H1 (cell line): ENCODE measurements at regions not wholly inside any gene's neighbourhood (a gene's known extent, or its start where the extent isn't known, plus 50 kb on each side); places are given as distances from the start of the nearest gene placed in this dataset.

ENCODE experiments used
- CTCF ChIA-PET: fragments of 300-600 bp; sonication (Branson Sonifier 250); formaldehyde crosslinking; loops from one replicate; lab custom pipeline; 2021; ENCODE audit not compliant: partially characterized antibody; lab: Charles Lee
- POLR2A ChIA-PET: fragments of 300-600 bp; sonication (Branson Sonifier 250); formaldehyde crosslinking; loops from one replicate; lab custom pipeline; 2021; ENCODE audit warnings: inconsistent platforms; ENCODE audit not compliant: partially characterized antibody; lab: Charles Lee
- DNase-seq, 2 experiments: peaks; one replicate each; pipeline versions ENCODE4 v3.0.0 to v3.0.0-alpha.2; 2010 to 2022; ENCODE audit warnings: low spot score in 2 of 2, low read depth in 1 of 2, mixed read lengths in 1 of 2
- FAIRE-seq: peaks from 2 replicates; lab custom pipeline; 2011; peaks lifted over from hg19 to GRCh38; lab: Jason Lieb, UNC
- H2AFZ ChIP-seq: 2 replicates; pipeline ENCODE4 v1.8.1; 2012; ENCODE audit warnings: low read length, inconsistent platforms
- H2AK5ac ChIP-seq: 2 replicates; pipeline ENCODE4 v1.6.1; 2013; ENCODE audit warnings: low read depth, low read length
- H2BK120ac ChIP-seq: replicated peaks from 2 replicates; pipeline ENCODE3; 2013; ENCODE audit warnings: low read depth, low read length, inconsistent platforms
- H2BK12ac ChIP-seq: 2 replicates; pipeline ENCODE4 v1.6.1; 2013; ENCODE audit warnings: low read depth, low read length
- H2BK15ac ChIP-seq: 2 replicates; pipeline ENCODE4 v1.6.1; 2013; ENCODE audit warnings: low read length
- H2BK20ac ChIP-seq: 2 replicates; pipeline ENCODE4 v1.6.1; 2013; ENCODE audit warnings: low read length
- H2BK5ac ChIP-seq: 2 replicates; pipeline ENCODE4 v1.6.1; 2013; ENCODE audit warnings: low read depth, low read length
- H3K14ac ChIP-seq: 2 replicates; pipeline ENCODE4 v1.6.1; 2013; ENCODE audit warnings: inconsistent platforms; ENCODE audit not compliant: insufficient read length
- H3K18ac ChIP-seq: 2 replicates; pipeline ENCODE4 v1.6.1; 2013; ENCODE audit warnings: low read length; ENCODE audit errors: extremely low read depth
- H3K23ac ChIP-seq: 2 replicates; pipeline ENCODE4 v1.6.1; 2013; ENCODE audit warnings: inconsistent platforms; ENCODE audit not compliant: insufficient read length
- H3K23me2 ChIP-seq: 2 replicates; pipeline ENCODE4 v1.6.1; 2013; ENCODE audit warnings: low read depth, low read length
- H3K27ac ChIP-seq: 2 replicates; pipeline ENCODE4 v1.6.1; 2011; ENCODE audit warnings: low read depth, low read length, inconsistent platforms
- H3K27me3 ChIP-seq, 4 experiments: replicated peaks in 1 of 4; 1 replicate in 1 of 4; 2 replicates in 3 of 4; pipeline versions ENCODE4 v1.6.1 to v1.8.1; 2011 to 2013; ENCODE audit warnings: low read length in 3 of 4, mild to moderate bottlenecking in 3 of 4, inconsistent platforms in 2 of 4, mixed read lengths in 2 of 4, moderate library complexity in 1 of 4; ENCODE audit not compliant: control insufficient read depth in 3 of 4, insufficient read depth in 3 of 4; ENCODE audit errors: extremely low read depth in 1 of 4
- H3K36me3 ChIP-seq, 4 experiments: 2 replicates each; pipeline versions ENCODE4 v1.6.1 to v1.8.1; 2011 to 2013; ENCODE audit warnings: mild to moderate bottlenecking in 4 of 4, low read length in 3 of 4, moderate library complexity in 2 of 4, control low read depth in 1 of 4, inconsistent platforms in 1 of 4; ENCODE audit not compliant: insufficient read depth in 4 of 4, control insufficient read depth in 2 of 4
- H3K4ac ChIP-seq: replicated peaks from 2 replicates; pipeline ENCODE3; 2013; ENCODE audit warnings: low read length, low read depth, mixed read lengths, inconsistent platforms; ENCODE audit not compliant: insufficient read length
- H3K4me1 ChIP-seq, 4 experiments: replicated peaks in 1 of 4; 1 replicate in 1 of 4; 2 replicates in 3 of 4; pipeline versions ENCODE4 v1.6.1 to v1.8.1; 2011 to 2013; ENCODE audit warnings: low read length in 3 of 4, inconsistent platforms in 2 of 4, mixed read lengths in 1 of 4; ENCODE audit not compliant: insufficient read depth in 4 of 4, control insufficient read depth in 3 of 4
- H3K4me2 ChIP-seq, 2 experiments: 2 replicates each; pipeline versions ENCODE4 v1.6.1 to v1.8.1; 2011 to 2013; ENCODE audit warnings: low read depth in 2 of 2, low read length in 2 of 2, control low read depth in 1 of 2, inconsistent platforms in 1 of 2, mild to moderate bottlenecking in 1 of 2; ENCODE audit not compliant: insufficient read depth in 1 of 2
- H3K4me3 ChIP-seq, 4 experiments: fragments of 200-600, 300-600 bp in 1 of 4; sonication (generic), shearing (Covaris generic), sonication (Bioruptor Twin) in 1 of 4; 2 replicates each; pipeline versions ENCODE4 v1.5.1 to v1.8.1; 2011 to 2016; ENCODE audit warnings: low read length in 4 of 4, low read depth in 3 of 4, control low read depth in 2 of 4, inconsistent platforms in 2 of 4, mild to moderate bottlenecking in 2 of 4, mixed read lengths in 1 of 4, moderate library complexity in 1 of 4; ENCODE audit not compliant: insufficient read depth in 2 of 4; ENCODE audit errors: extremely low read depth in 1 of 4
- H3K56ac ChIP-seq: replicated peaks from 2 replicates; pipeline ENCODE3; 2013; ENCODE audit warnings: low read depth, mild to moderate bottlenecking, mixed read lengths, low read length, inconsistent platforms; ENCODE audit not compliant: insufficient read length
- H3K79me1 ChIP-seq: 2 replicates; pipeline ENCODE4 v1.6.1; 2013; ENCODE audit warnings: low read depth, low read length, control low read depth
- H3K79me2 ChIP-seq, 2 experiments: 2 replicates each; pipeline versions ENCODE4 v1.6.1 to v1.8.1; 2012 to 2013; ENCODE audit warnings: low read length in 2 of 2, mild to moderate bottlenecking in 2 of 2, inconsistent platforms in 1 of 2; ENCODE audit not compliant: insufficient read depth in 2 of 2, control insufficient read depth in 1 of 2
- H3K9ac ChIP-seq, 4 experiments: replicated peaks in 1 of 4; 1 replicate in 1 of 4; 2 replicates in 3 of 4; pipeline versions ENCODE4 v1.6.1 to v1.8.1; 2011 to 2013; ENCODE audit warnings: low read depth in 3 of 4, low read length in 3 of 4, control low read depth in 2 of 4, mild to moderate bottlenecking in 2 of 4, moderate library complexity in 2 of 4, inconsistent platforms in 1 of 4; ENCODE audit errors: extremely low read depth in 1 of 4
- H3K9me3 ChIP-seq, 2 experiments: 2 replicates each; pipeline versions ENCODE4 v1.6.1 to v1.8.1; 2012 to 2013; ENCODE audit warnings: mild to moderate bottlenecking in 2 of 2, moderate library complexity in 2 of 2, control low read depth in 1 of 2, inconsistent platforms in 1 of 2, low read depth in 1 of 2, low read length in 1 of 2, mixed read lengths in 1 of 2; ENCODE audit not compliant: insufficient read depth in 2 of 2
- H4K20me1 ChIP-seq, 2 experiments: replicated peaks in 1 of 2; 2 replicates each; pipeline versions ENCODE3 to v1.8.1; 2011 to 2013; ENCODE audit warnings: inconsistent platforms in 2 of 2, low read length in 2 of 2, mild to moderate bottlenecking in 1 of 2; ENCODE audit not compliant: insufficient read depth in 2 of 2, control insufficient read depth in 1 of 2
- H4K5ac ChIP-seq: 2 replicates; pipeline ENCODE4 v1.6.1; 2013; ENCODE audit warnings: low read length, low read depth, mixed read lengths, inconsistent platforms; ENCODE audit not compliant: insufficient read length
- H4K8ac ChIP-seq: 2 replicates; pipeline ENCODE4 v1.8.0; 2013; ENCODE audit warnings: mild to moderate bottlenecking, moderate library complexity, low read length, inconsistent platforms; ENCODE audit not compliant: insufficient read depth; ENCODE audit errors: extremely low read depth
- H4K91ac ChIP-seq: replicated peaks from 2 replicates; pipeline ENCODE3; 2013; ENCODE audit warnings: low read length, mixed read lengths, inconsistent platforms; ENCODE audit not compliant: insufficient read length
- KDM1A ChIP-seq: fragments of 200-600, 300-600 bp; sonication (generic); IDR thresholded peaks from 2 replicates; pipeline ENCODE4 v1.7.1; 2016; ENCODE audit warnings: mild to moderate bottlenecking, low read length, borderline replicate concordance
- POU5F1 ChIP-seq: IDR thresholded peaks from 2 replicates; pipeline ENCODE4 v1.6.1; 2011; ENCODE audit warnings: low read depth, mild to moderate bottlenecking, low read length, moderate library complexity
- RBBP5 ChIP-seq: IDR thresholded peaks from 2 replicates; pipeline ENCODE4 v1.7.1; 2012; ENCODE audit warnings: low read depth, mild to moderate bottlenecking, inconsistent platforms, low read length, moderate library complexity, borderline replicate concordance
- SIN3A ChIP-seq, 2 experiments: IDR thresholded peaks in 1 of 2; conservative IDR thresholded peaks in 1 of 2; 2 replicates each; pipeline ENCODE4 v1.6.1; 2011 to 2012; ENCODE audit warnings: low read length in 2 of 2, improper control_type of control experiment in 1 of 2, low read depth in 1 of 2, mild to moderate bottlenecking in 1 of 2
- SP1 ChIP-seq: IDR thresholded peaks from 2 replicates; pipeline ENCODE4 v1.6.1; 2011; ENCODE audit warnings: low read depth, low read length
- SP2 ChIP-seq: IDR thresholded peaks from 2 replicates; pipeline ENCODE4 v1.6.1; 2012; ENCODE audit warnings: mild to moderate bottlenecking, low read length, inconsistent platforms
- SP4 ChIP-seq: IDR thresholded peaks from 2 replicates; pipeline ENCODE4 v1.6.1; 2012; ENCODE audit warnings: low read length, inconsistent platforms
- TAF7 ChIP-seq: optimal IDR thresholded peaks from 2 replicates; pipeline ENCODE3; 2011; ENCODE audit warnings: low read depth, mild to moderate bottlenecking, inconsistent platforms, low read length, moderate library complexity, borderline replicate concordance
- WGBS, 2 experiments: shearing (Covaris generic) in 1 of 2; methylation state at CpG; one replicate each; pipeline versions ENCODE4 v1.1.6 to v1.1.7; 2013 to 2015; ENCODE audit warnings: low lambda C conversion rate in 2 of 2, mixed read lengths in 2 of 2, inconsistent platforms in 1 of 2, low coverage in 1 of 2, missing lambda C conversion rate in 1 of 2; ENCODE audit not compliant: insufficient replicate concordance in 2 of 2, insufficient coverage in 1 of 2, insufficient read length in 1 of 2; ENCODE audit errors: extremely low coverage in 1 of 2, missing lambda C conversion rate in 1 of 2; 5-methylcytosine and 5-hydroxymethylcytosine counted together
- TF ChIP-seq, protein P1 (sequence below), 3 experiments: IDR thresholded peaks; 1 replicate in 2 of 3; 2 replicates in 1 of 3; pipeline versions ENCODE4 v1.5.1 to v1.6.1; 2011; ENCODE audit warnings: low read length in 3 of 3, mild to moderate bottlenecking in 3 of 3, inconsistent platforms in 2 of 3, low read depth in 1 of 3, moderate library complexity in 1 of 3; ENCODE audit not compliant: insufficient read depth in 1 of 3; ENCODE audit errors: control extremely low read depth in 1 of 3
- TF ChIP-seq, protein P2 (sequence below): IDR thresholded peaks from 2 replicates; pipeline ENCODE4 v1.6.1; 2012; ENCODE audit warnings: low read length, inconsistent platforms

DNA sequence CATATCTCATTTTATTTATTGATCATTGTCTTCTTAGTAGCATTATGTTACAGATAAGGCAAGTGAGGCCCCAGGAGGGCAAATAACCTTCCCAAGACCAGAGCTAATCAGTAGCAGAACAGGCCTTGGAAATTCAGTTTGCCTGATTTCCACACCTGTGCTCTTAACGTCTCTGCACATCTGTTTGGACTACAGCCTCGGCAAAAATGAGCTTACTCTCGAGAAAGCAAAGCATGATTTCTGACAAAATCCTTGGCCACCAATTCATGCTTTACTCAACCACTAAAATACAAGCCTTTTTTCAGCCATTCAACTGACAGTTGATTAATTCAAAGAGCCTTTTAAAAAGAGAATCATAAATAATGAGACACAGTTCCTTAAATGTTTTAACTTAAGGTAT, 309.3 kb upstream of the HTR2A start:
- Histone ChIP-seq H3K27ac (no peak overlapping the region), H4K5ac (no peak overlapping the region), H3K79me1 (no peaks in the 10 kb centered on the region), H3K9ac (no peak overlapping the region), H3K4me3 (no peak overlapping the region), H2AK5ac (no peak overlapping the region), H2BK12ac (no peak overlapping the region), H3K56ac (no peak overlapping the region), H3K18ac (no peak overlapping the region), H4K20me1 (no peaks in the 10 kb centered on the region), H3K23me2 (no peaks in the 10 kb centered on the region), H2BK20ac (no peak overlapping the region), H3K27me3 (peaks cover 0 to 2% (median 0%) of the 10 kb centered on the region in 4 experiments; a peak in 1 of 7 replicates), H3K4me1 (0 out of 7 replicates have a peak, but pooled peaks cover 0 to 2% (median 0%) of the 10 kb centered on the region in 4 experiments), H2AFZ (no peak overlapping the region), H3K4ac (no peak overlapping the region), H3K9me3 (peaks cover 2 to 6% of the 10 kb centered on the region in 2 experiments; a peak in 2 of 4 replicates), H3K23ac (no peak overlapping the region), H3K36me3 (no peaks in the 10 kb centered on the region), H4K91ac (no peak overlapping the region), H3K4me2 (no peak overlapping the region), H2BK15ac (no peak overlapping the region), H3K14ac (no peak overlapping the region), H3K79me2 (no peaks in the 10 kb centered on the region), H2BK5ac (no peak overlapping the region), H2BK120ac (no peak overlapping the region), H4K8ac (no peak overlapping the region)
- FAIRE-seq (no peak), DNase-seq (no peak)
- ChIA-PET CTCF (no interaction called here), POLR2A (no interaction called here)
- 94% methylated on average over 3 of the region's 3 CpGs; no CpG with 5 or more reads in 1 of the 2 experiments for WGBS, 2 experiments
- TF ChIP-seq SP4, result no peak
- TF ChIP-seq SP1, result no peak
- TF ChIP-seq POU5F1, result no peak
- no peak for TF ChIP-seq SP2
- TF ChIP-seq SIN3A (conservative IDR thresholded peaks at IDR 0.05 in 1 of 2, IDR thresholded peaks at IDR 0.05 in 1 of 2; ENCODE audit: low read depth in 1 of 2, low read length in 2 of 2), result no peak
- TF ChIP-seq TAF7, result no peak
- no peak for TF ChIP-seq KDM1A
- no peak for TF ChIP-seq RBBP5
- TF ChIP-seq, protein P1, sequence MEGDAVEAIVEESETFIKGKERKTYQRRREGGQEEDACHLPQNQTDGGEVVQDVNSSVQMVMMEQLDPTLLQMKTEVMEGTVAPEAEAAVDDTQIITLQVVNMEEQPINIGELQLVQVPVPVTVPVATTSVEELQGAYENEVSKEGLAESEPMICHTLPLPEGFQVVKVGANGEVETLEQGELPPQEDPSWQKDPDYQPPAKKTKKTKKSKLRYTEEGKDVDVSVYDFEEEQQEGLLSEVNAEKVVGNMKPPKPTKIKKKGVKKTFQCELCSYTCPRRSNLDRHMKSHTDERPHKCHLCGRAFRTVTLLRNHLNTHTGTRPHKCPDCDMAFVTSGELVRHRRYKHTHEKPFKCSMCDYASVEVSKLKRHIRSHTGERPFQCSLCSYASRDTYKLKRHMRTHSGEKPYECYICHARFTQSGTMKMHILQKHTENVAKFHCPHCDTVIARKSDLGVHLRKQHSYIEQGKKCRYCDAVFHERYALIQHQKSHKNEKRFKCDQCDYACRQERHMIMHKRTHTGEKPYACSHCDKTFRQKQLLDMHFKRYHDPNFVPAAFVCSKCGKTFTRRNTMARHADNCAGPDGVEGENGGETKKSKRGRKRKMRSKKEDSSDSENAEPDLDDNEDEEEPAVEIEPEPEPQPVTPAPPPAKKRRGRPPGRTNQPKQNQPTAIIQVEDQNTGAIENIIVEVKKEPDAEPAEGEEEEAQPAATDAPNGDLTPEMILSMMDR (IDR thresholded peaks at IDR 0.05; ENCODE audit: control extremely low read depth in 1 of 3, insufficient read depth in 1 of 3, low read depth in 1 of 3, low read length in 3 of 3), result no peak
- TF ChIP-seq, protein P2, sequence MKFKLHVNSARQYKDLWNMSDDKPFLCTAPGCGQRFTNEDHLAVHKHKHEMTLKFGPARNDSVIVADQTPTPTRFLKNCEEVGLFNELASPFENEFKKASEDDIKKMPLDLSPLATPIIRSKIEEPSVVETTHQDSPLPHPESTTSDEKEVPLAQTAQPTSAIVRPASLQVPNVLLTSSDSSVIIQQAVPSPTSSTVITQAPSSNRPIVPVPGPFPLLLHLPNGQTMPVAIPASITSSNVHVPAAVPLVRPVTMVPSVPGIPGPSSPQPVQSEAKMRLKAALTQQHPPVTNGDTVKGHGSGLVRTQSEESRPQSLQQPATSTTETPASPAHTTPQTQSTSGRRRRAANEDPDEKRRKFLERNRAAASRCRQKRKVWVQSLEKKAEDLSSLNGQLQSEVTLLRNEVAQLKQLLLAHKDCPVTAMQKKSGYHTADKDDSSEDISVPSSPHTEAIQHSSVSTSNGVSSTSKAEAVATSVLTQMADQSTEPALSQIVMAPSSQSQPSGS, result no peak
